ENCODE measurements at regions not wholly inside any gene's neighbourhood (a gene's known extent, or its start where the extent isn't known, plus 50 kb on each side); places are given as distances from the start of the nearest gene placed in this dataset.
"Not testable (repeated sequence)": the region's sequence is repeated elsewhere in the genome, so short reads cannot be mapped to it uniquely, and the experiment has no call there.

DNA sequence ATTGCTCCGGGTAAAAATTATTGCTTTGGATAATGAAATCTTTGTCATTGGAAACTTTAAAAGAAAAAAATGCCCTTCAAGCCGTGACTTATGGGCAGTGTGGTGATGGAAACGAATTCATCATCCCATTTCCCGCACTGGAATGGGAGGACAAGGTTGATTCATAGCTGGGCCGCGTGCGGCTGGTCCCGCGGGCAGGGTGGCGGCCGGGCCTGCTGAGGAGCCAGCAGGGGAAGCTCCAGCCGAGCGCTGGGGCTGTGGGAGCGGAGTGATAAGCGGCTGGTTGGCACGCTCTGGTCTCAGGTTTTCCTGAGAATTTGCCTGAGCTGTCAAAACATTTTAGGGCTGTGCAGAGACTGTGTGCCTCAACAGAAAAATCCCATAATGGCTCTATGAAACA, 351.7 kb downstream of the CDC5L start:
- TF ChIP-seq, protein P1, sequence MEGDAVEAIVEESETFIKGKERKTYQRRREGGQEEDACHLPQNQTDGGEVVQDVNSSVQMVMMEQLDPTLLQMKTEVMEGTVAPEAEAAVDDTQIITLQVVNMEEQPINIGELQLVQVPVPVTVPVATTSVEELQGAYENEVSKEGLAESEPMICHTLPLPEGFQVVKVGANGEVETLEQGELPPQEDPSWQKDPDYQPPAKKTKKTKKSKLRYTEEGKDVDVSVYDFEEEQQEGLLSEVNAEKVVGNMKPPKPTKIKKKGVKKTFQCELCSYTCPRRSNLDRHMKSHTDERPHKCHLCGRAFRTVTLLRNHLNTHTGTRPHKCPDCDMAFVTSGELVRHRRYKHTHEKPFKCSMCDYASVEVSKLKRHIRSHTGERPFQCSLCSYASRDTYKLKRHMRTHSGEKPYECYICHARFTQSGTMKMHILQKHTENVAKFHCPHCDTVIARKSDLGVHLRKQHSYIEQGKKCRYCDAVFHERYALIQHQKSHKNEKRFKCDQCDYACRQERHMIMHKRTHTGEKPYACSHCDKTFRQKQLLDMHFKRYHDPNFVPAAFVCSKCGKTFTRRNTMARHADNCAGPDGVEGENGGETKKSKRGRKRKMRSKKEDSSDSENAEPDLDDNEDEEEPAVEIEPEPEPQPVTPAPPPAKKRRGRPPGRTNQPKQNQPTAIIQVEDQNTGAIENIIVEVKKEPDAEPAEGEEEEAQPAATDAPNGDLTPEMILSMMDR (IDR thresholded peaks at IDR 0.05) = no peak
- no peak for DNase-seq
- no peak overlapping the region for H3K4me3 ChIP-seq
- no peaks in the 10 kb centered on the region for H3K27me3 ChIP-seq
- H3K9ac ChIP-seq (ENCODE audit: low read depth in 2 of 2, low read length in 2 of 2) = no peak overlapping the region
- no peak overlapping the region for H3K27ac ChIP-seq
- no peaks in the 10 kb centered on the region for H3K36me3 ChIP-seq
- intact Hi-C loops (cut with DNase I) = no loop called here
- H3K4me1 ChIP-seq = no peaks in the 10 kb centered on the region
- H3K9me3 ChIP-seq = no peaks in the 10 kb centered on the region

GRCh38 chr6:44740566-44741120, 353.1 kb downstream of the CDC5L start:
- H3K9ac ChIP-seq (ENCODE audit: low read depth in 2 of 2, low read length in 2 of 2) = no peak overlapping the region
- intact Hi-C loops (cut with DNase I) = no loop called here
- no peaks in the 10 kb centered on the region for H3K27me3 ChIP-seq

GRCh38 chr6:44742201-44742600, 354.7 kb downstream of the CDC5L start:
- Histone ChIP-seq H3K4me3 (no peak overlapping the region), H3K27ac (no peak overlapping the region), H3K9ac (ENCODE audit: low read depth in 2 of 2, low read length in 2 of 2) (no peak overlapping the region), H3K27me3 (no peaks in the 10 kb centered on the region), H3K4me1 (no peaks in the 10 kb centered on the region), H3K9me3 (no peaks in the 10 kb centered on the region), H3K36me3 (no peaks in the 10 kb centered on the region)
- TF ChIP-seq, protein P1 (IDR thresholded peaks at IDR 0.05) = no peak
- intact Hi-C loops (cut with DNase I) = no loop called here
- no peak for DNase-seq

More at GRCh38 chr6:44740566-44741120, 353.1 kb downstream of the CDC5L start:
- Histone ChIP-seq H3K36me3 (no peaks in the 10 kb centered on the region), H3K9me3 (no peaks in the 10 kb centered on the region), H3K4me1 (no peaks in the 10 kb centered on the region), H3K27ac (no peak overlapping the region), H3K4me3 (no peak overlapping the region)
- DNase-seq = no peak
- TF ChIP-seq, protein P1 (IDR thresholded peaks at IDR 0.05) = no peak

DNA sequence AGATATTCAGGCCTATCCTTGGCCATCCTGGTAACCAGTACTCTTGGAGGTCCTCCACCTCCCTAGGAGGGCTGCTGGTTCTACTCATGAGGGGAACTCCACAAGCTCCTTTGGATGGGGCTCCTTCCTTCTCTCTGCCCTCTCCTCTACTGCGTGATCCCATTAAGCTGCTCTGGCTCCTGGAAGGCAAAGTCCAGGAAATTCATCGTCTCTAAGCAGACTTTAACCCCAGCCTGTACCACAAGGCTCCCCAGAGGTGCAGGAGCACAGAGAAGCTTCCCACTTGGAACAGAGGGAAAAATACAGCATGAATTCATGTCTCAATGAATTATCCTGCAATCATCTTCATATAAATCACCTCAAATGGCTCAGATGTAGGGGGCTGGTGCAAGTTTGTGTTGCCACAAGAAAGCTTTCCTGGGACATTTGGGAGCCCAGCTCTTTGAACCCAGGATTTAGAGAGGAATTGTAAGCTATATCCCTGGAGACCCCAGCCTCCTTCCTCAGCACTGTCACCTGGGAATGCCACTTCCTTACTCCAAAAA, 355.4 kb downstream of the CDC5L start:
- no peak overlapping the region for H3K27ac ChIP-seq
- no peaks in the 10 kb centered on the region for H3K4me1 ChIP-seq
- no peak overlapping the region for H3K9ac ChIP-seq (ENCODE audit: low read depth in 2 of 2, low read length in 2 of 2)
- no peaks in the 10 kb centered on the region for H3K27me3 ChIP-seq
- H3K9me3 ChIP-seq = no peaks in the 10 kb centered on the region
- DNase-seq = no peak
- no peak overlapping the region for H3K4me3 ChIP-seq
- intact Hi-C loops (cut with DNase I) = no loop called here
- TF ChIP-seq, protein P1 (IDR thresholded peaks at IDR 0.05) = no peak
- no peaks in the 10 kb centered on the region for H3K36me3 ChIP-seq

GRCh38 chr6:44760116-44760515, 372.6 kb downstream of the CDC5L start:
- H3K4me3 ChIP-seq; H3K27ac ChIP-seq; intact Hi-C loops (cut with DNase I); H3K4me1 ChIP-seq; H3K9ac ChIP-seq (ENCODE audit: low read depth in 2 of 2, low read length in 2 of 2); DNase-seq; H3K9me3 ChIP-seq; H3K27me3 ChIP-seq; H3K36me3 ChIP-seq: not testable (repeated sequence)

DNA sequence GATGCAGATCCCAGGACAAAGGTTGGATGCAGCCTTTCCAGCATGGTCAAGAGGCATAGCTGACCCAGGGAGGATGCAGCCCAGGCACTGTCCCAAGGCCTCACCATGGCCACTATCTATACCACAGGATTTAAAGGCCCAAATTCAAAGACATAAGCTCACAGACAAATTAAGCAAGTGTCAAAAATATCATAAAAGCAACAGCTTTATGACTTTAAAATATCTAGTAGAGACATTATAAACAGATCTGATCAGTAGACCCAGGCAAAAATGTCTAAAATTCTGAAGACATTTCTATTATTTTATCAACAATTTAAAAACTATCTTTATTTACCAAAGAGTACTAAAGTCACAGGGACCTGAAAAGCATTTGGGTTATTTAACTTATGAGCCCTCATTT, 373.5 kb downstream of the CDC5L start:
- Histone ChIP-seq H3K27ac (no peak overlapping the region), H3K4me3 (no peak overlapping the region), H3K9ac (ENCODE audit: low read depth in 2 of 2, low read length in 2 of 2) (no peak overlapping the region), H3K27me3 (no peaks in the 10 kb centered on the region), H3K4me1 (no peaks in the 10 kb centered on the region), H3K36me3 (no peaks in the 10 kb centered on the region), H3K9me3 (no peaks in the 10 kb centered on the region)
- TF ChIP-seq, protein P1 (IDR thresholded peaks at IDR 0.05) = no peak
- no peak for DNase-seq
- intact Hi-C loops (cut with DNase I) = no loop called here

Data from colonic mucosa (tissue), 4 donors.